Transverse colon (tissue), 4 donors: ENCODE measurements at regions not wholly inside any gene's neighbourhood (a gene's known extent, or its start where the extent isn't known, plus 50 kb on each side); places are given as distances from the start of the nearest gene placed in this dataset.

Experiments used
- CTCF ChIP-seq, 5 experiments: fragments of 200-600 bp in 3 of 5; fragments of 450-650 bp in 2 of 5; sonication (generic) in 3 of 5; IDR thresholded peaks; 1 replicate in 2 of 5; 2 replicates in 3 of 5; pipeline ENCODE4 v1.5.1; 2016 to 2017; ENCODE audit warnings: antibody characterized with exemption in 5 of 5, inconsistent platforms in 3 of 5, mild to moderate bottlenecking in 2 of 5, moderate library complexity in 1 of 5
- EP300 ChIP-seq: sonication (generic); formaldehyde crosslinking; IDR thresholded peaks from one replicate; pipeline ENCODE4 v1.6.1; 2017; ENCODE audit warnings: antibody characterized with exemption, low read depth
- POLR2A ChIP-seq: fragments of 450-650 bp; IDR thresholded peaks from one replicate; pipeline ENCODE4 v1.6.1; 2016; ENCODE audit warnings: antibody characterized with exemption, mild to moderate bottlenecking, moderate library complexity
- POLR2AphosphoS5 ChIP-seq, 3 donors: sonication (generic); formaldehyde crosslinking; IDR thresholded peaks; one replicate each; pipeline ENCODE4 v1.6.1; 2016; ENCODE audit warnings: antibody characterized with exemption in 3 of 3

GRCh38 chr1:113255038-113255719 is 135.1 kb upstream of the MAGI3 start:
- no peak for TF ChIP-seq CTCF (IDR thresholded peaks at IDR 0.05)
- TF ChIP-seq POLR2AphosphoS5 (IDR thresholded peaks at IDR 0.05) = no peak
- TF ChIP-seq POLR2A = no peak
- no peak for TF ChIP-seq EP300
